ENCODE measurements at regions not wholly inside any gene's neighbourhood (a gene's known extent, or its start where the extent isn't known, plus 50 kb on each side); places are given as distances from the start of the nearest gene placed in this dataset.

GRCh38 chr10:75287697-75288096 is 51.9 kb upstream of the COMTD1 start:
- TF ChIP-seq EZH2 (IDR thresholded peaks at IDR 0.05; ENCODE audit: low read depth) (no peak), CTCF (conservative IDR thresholded peaks at IDR 0.05) (no peak)
